ENCODE measurements at regions not wholly inside any gene's neighbourhood (a gene's known extent, or its start where the extent isn't known, plus 50 kb on each side); places are given as distances from the start of the nearest gene placed in this dataset.

GRCh38 chr3:88267441-88267840, 117.7 kb downstream of the C3orf38 start:
- TF ChIP-seq POLR2A (IDR thresholded peaks at IDR 0.05; ENCODE audit: low read depth, low read length) (no peak), POLR2AphosphoS5 (IDR thresholded peaks at IDR 0.05; ENCODE audit: low read depth, low read length) (no peak), POU2F2 (IDR thresholded peaks at IDR 0.05; ENCODE audit: low read depth, low read length) (no peak)

Measured in GM12891 (cell line).